Esophagus squamous epithelium (tissue), 5 donors: ENCODE measurements at regions not wholly inside any gene's neighbourhood (a gene's known extent, or its start where the extent isn't known, plus 50 kb on each side); places are given as distances from the start of the nearest gene placed in this dataset.
"Not testable (repeated sequence)": the region's sequence is repeated elsewhere in the genome, so short reads cannot be mapped to it uniquely, and the experiment has no call there.

Source experiments
- DNase-seq: peaks from one replicate; lab custom pipeline; 2025; lab: John Stamatoyannopoulos, UW
- H3K27ac ChIP-seq, 4 donors: fragments of 200-600 bp; sonication (generic); one replicate each; pipeline ENCODE4 v1.5.1; 2016 to 2019; ENCODE audit warnings: mild to moderate bottlenecking in 1 of 4
- H3K27me3 ChIP-seq, 4 donors: fragments of 200-600 bp; sonication (generic); 1 replicate in 3 of 4; 2 replicates in 1 of 4; pipeline versions ENCODE4 v1.5.1 to v1.6.0; 2017 to 2021; ENCODE audit warnings: antibody characterized with exemption in 1 of 4
- H3K36me3 ChIP-seq, 3 donors: fragments of 200-600 bp; sonication (generic); one replicate each; pipeline ENCODE4 v1.5.1; 2016 to 2019
- H3K4me1 ChIP-seq, 3 donors: fragments of 200-600 bp; sonication (generic); one replicate each; pipeline ENCODE4 v1.5.1; 2017 to 2019
- H3K4me3 ChIP-seq, 4 donors: fragments of 200-600 bp; sonication (generic); 1 replicate in 3 of 4; 2 replicates in 1 of 4; pipeline ENCODE4 v1.5.1; 2016 to 2019; ENCODE audit warnings: mild to moderate bottlenecking in 2 of 4, moderate library complexity in 1 of 4
- H3K9me3 ChIP-seq, 3 donors: fragments of 200-600 bp; sonication (generic); one replicate each; pipeline ENCODE4 v1.5.1; 2016 to 2019
- POLR2A ChIP-seq, 4 donors: fragments of 450-650 bp; IDR thresholded peaks; one replicate each; pipeline ENCODE4 v1.6.1; 2017; ENCODE audit warnings: antibody characterized with exemption in 4 of 4, mild to moderate bottlenecking in 4 of 4, moderate library complexity in 3 of 4
- WGBS, 2 donors: methylation state at CpG; one replicate each; pipeline ENCODE4 v1.1.5; 2018; 5-methylcytosine and 5-hydroxymethylcytosine counted together
- intact Hi-C: fragments of 100-400 bp; cut with DNase I; formaldehyde crosslinking; loops from one replicate; pipeline ENCODE4 v1.15.0; 2022
- TF ChIP-seq, protein P1 (sequence below), 6 experiments: fragments of 450-650 bp in 4 of 6; fragments of 200-600 bp in 2 of 6; sonication (generic) in 2 of 6; IDR thresholded peaks; one replicate each; pipeline ENCODE4 v1.5.1; 2016 to 2019; ENCODE audit warnings: antibody characterized with exemption in 6 of 6, mild to moderate bottlenecking in 4 of 6, moderate library complexity in 4 of 6
- donor health status: DM: yes; HTN: yes; CAD: no.

DNA sequence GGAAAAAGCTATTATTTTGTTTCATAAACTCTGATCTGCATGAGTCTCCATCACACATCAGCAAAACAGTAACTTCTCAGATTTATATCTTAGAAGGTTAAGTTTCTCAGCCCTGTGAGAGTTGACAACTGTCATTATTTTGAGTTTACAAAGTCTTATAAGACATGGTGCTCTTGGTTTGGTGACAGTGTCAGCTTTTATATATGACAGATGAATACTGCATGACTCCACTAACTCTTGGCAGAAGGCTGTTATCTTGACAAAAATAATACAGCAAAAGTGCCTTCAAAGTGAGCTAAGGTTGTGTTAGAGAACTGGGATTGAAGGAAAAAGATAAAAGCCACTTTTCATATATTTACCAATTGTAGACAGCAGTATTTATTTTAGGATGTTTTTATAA lies 528.4 kb upstream of the SOX9 start:
- H3K27ac ChIP-seq: no peak overlapping the region
- H3K36me3 ChIP-seq: no peaks in the 10 kb centered on the region
- TF ChIP-seq, protein P1, sequence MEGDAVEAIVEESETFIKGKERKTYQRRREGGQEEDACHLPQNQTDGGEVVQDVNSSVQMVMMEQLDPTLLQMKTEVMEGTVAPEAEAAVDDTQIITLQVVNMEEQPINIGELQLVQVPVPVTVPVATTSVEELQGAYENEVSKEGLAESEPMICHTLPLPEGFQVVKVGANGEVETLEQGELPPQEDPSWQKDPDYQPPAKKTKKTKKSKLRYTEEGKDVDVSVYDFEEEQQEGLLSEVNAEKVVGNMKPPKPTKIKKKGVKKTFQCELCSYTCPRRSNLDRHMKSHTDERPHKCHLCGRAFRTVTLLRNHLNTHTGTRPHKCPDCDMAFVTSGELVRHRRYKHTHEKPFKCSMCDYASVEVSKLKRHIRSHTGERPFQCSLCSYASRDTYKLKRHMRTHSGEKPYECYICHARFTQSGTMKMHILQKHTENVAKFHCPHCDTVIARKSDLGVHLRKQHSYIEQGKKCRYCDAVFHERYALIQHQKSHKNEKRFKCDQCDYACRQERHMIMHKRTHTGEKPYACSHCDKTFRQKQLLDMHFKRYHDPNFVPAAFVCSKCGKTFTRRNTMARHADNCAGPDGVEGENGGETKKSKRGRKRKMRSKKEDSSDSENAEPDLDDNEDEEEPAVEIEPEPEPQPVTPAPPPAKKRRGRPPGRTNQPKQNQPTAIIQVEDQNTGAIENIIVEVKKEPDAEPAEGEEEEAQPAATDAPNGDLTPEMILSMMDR (IDR thresholded peaks at IDR 0.05): no peak
- TF ChIP-seq POLR2A (IDR thresholded peaks at IDR 0.05): no peak
- no peak for DNase-seq
- intact Hi-C loops: no loop called here
- no peaks in the 10 kb centered on the region for H3K9me3 ChIP-seq
- no peaks in the 10 kb centered on the region for H3K4me1 ChIP-seq
- H3K4me3 ChIP-seq: no peak overlapping the region
- no peaks in the 10 kb centered on the region for H3K27me3 ChIP-seq

DNA sequence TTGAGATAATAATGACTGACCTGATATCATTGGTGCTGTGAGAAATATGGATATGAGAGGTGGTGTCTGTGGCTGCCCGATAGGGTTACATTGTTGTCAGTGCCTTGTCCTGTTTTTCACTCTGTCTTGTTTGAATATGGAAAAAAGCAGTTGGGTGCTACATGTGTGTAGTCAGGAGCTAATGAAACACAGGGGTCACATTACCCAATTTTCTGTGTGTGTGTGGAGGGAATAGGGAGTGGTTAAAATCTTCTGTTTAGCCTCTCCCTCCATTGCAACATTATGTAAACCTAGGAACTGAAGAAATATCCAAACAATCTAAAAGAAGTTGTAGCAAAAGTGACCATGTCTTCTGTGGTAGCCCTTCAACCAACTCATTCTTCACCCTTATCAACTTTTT lies 527.7 kb upstream of the SOX9 start:
- TF ChIP-seq POLR2A (IDR thresholded peaks at IDR 0.05): no peak
- TF ChIP-seq, protein P1 (IDR thresholded peaks at IDR 0.05): no peak
- DNase-seq: no peak

DNA sequence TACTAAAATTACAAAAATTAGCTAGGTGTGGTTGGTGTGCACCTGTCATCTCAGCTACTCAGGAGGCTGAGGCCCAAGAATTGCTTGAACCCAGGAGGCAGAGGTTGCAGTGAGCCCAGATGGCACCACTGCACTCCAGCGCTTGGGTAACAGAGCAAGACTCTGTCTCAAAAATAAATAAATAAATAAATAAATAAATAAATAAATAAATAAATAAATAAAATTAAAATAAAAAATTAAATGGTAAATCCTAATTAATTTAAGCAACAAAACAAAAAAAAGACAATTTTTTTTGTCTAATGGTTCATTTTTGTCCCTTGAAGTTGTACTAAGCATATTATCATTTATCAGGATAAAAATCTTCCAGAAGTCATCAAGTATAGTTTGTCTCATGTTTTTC lies 521.2 kb upstream of the SOX9 start:
- DNase-seq, H3K27ac ChIP-seq, H3K4me3 ChIP-seq, H3K36me3 ChIP-seq, H3K4me1 ChIP-seq, H3K27me3 ChIP-seq, H3K9me3 ChIP-seq, intact Hi-C loops: not testable (repeated sequence)
- 83 to 100% methylated on average over 1 of the region's 1 CpG for WGBS, 2 donors

More for the DNA sequence above, 527.7 kb upstream of the SOX9 start:
- Histone ChIP-seq H3K9me3 (no peaks in the 10 kb centered on the region), H3K27ac (no peak overlapping the region), H3K27me3 (no peaks in the 10 kb centered on the region), H3K4me3 (no peak overlapping the region), H3K4me1 (no peaks in the 10 kb centered on the region), H3K36me3 (no peaks in the 10 kb centered on the region)
- WGBS, 2 donors: 75 to 100% methylated on average over 1 of the region's 1 CpG
- intact Hi-C loops: no loop called here

DNA sequence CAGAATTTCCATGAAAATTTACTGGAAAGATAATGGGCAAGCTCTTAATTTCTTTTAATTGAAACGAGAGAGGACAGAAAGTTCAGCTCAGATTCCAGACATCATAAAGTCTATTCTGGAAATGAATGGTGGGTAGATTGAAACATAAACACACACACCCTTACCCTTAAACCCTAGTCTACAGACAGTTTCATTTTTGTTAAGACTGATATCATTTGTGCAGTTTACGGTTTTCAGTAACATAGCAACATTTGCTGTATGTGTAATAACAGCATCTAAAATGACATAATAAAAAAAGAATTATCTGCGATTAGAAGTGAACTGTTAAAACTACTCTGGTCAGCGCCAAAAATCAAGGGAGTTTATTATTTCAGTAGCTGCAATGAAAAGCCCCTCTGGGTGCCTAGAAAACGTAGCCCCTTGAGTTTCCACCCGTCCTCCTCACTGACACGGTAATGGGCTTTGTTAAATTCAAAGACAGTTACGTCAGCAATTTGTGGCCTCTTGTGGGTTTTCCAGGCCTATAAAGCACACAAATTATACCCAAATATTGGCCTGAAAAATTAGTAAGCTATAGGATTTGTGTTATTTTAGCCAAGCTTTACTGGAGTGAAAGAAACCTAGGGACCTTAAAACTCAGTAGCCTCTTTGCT lies 520.6 kb upstream of the SOX9 start:
- Histone ChIP-seq H3K4me3 (no peak overlapping the region), H3K4me1 (peaks cover 0 to 6% (median 0%) of the 10 kb centered on the region in 3 donors), H3K9me3 (no peaks in the 10 kb centered on the region), H3K27me3 (no peaks in the 10 kb centered on the region), H3K36me3 (no peaks in the 10 kb centered on the region), H3K27ac (no peak overlapping the region)
- intact Hi-C loops: no loop called here
- 67% methylated on average over 8 of the region's 8 CpGs for WGBS, 2 donors
- TF ChIP-seq POLR2A (IDR thresholded peaks at IDR 0.05): no peak
- TF ChIP-seq, protein P1 (IDR thresholded peaks at IDR 0.05): no peak
- DNase-seq: no peak

DNA sequence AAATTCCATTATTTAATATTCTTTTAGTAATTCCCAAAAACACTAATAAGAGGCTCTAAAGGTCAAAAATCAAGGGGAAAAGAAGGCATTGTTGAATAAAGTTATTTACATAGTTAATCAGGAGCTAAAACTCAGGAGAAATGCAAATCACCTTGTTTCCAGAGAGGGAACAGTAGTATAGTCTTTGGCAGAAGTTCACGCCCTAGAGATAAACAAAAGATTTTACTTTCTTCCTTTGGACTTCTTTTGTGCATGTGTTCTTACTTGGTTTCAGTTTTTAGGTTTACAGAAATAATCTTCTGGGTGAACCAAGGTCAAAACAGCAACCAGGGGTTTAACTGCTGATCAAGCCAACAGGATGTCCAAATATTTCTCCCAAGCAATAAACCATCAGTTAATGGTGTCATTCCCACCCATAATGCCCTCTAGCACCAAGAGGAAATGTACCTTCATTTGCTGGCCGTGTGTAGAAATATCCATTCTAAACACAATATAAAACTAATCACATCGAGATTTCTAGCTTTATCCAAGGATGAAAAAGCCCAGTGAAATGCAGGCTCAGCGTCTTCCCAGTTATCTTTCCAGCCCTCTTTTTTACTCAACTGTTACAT lies 518.8 kb upstream of the SOX9 start:
- DNase-seq: no peak
- H3K36me3 ChIP-seq: no peaks in the 10 kb centered on the region
- H3K27ac ChIP-seq: no peak overlapping the region
- no peak overlapping the region for H3K4me3 ChIP-seq
- 35 to 50% methylated on average over 4 of the region's 4 CpGs for WGBS, 2 donors
- no peaks in the 10 kb centered on the region for H3K27me3 ChIP-seq
- H3K9me3 ChIP-seq: no peaks in the 10 kb centered on the region
- peaks cover 0 to 6% (median 0%) of the 10 kb centered on the region in 3 donors for H3K4me1 ChIP-seq
- no peak for TF ChIP-seq POLR2A (IDR thresholded peaks at IDR 0.05)
- TF ChIP-seq, protein P1 (IDR thresholded peaks at IDR 0.05): no peak
- intact Hi-C loops: no loop called here
